GM21526 (cell line): ENCODE measurements at regions not wholly inside any gene's neighbourhood (a gene's known extent, or its start where the extent isn't known, plus 50 kb on each side); places are given as distances from the start of the nearest gene placed in this dataset.

Source experiments
- ATAC-seq: cut with Tn5 transposase; IDR thresholded peaks from one replicate; pipeline ENCODE4 v1.9.1; 2021; ENCODE audit warnings: moderate library complexity; ENCODE audit not compliant: unreplicated experiment, low FRiP score

DNA sequence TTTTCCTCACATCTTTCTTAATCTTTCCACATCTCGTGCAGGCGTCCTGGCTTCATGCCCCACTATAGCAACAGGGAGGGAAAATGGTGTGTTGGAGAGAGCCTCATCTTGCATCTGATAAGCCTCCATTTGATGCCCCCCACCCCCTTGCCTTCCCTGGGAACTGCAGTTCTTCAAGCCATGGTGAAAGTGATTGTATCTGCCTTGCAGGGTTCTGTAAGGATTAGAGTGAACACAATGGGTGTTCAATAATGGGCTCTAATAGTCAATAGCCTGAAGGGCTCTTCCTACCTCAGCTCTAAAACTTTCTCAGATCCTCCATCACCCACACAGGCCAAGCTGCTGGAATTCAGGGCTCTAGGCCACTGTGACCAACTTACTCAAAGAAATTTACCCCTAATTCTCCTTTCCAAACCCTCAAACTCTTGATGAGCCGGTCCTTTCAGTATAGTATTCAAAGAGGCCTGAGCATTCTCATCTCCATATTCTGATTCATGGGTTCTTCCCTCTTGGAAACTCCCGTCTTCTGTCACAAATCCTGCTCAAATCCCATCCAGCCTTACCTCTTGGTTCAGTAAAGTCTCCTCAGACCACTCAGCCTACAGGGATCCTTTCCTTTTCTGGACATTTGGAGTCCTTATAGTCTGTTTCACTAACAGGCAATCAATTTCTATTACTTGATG is 128.3 kb upstream of the TRIM2 start:
- no peak for ATAC-seq

DNA sequence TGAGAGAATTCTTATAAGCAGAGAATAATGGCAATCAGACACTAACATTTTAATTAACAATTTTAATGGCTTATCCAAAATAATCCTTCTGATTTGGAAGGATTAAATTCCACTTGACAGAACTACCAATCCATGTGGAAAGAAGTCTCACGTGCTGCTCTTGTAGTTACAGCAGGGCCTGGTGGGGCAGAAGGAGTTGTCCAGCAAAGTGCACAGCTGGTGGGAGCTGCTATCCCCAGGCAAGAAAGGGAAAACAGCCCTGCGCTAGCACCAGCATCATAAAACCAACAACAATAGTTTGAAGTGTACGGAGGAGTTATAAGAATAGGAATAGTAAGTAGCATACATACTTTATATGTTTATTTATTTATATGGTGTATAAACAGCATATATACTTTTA is 127.4 kb upstream of the TRIM2 start:
- ATAC-seq: no peak

DNA sequence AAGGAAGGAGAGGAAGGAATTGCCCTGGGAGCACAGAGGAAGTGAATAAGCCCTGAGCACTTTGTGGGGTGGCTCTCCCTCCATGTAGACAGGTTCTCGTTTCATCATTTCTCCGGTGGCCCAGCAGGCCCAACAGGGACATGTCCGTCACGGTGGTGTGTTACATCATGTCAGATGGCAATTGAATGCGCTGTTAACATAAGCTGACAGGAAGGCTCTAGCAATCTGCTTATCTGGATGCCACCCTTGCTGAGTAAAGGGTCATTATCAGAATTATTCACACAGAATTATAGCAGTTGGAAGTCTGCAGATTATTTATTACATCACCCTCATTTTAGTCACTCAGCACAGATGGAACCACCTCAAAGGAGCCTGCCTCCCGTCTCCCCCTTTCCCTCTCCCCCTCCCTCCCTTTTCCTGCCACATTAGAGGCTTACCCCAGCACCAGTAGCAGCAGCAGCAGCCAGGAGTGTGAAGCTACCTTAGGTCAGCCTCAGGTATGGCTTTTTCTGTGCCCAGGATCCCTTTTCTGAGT is 124.3 kb upstream of the TRIM2 start:
- ATAC-seq: no peak

DNA sequence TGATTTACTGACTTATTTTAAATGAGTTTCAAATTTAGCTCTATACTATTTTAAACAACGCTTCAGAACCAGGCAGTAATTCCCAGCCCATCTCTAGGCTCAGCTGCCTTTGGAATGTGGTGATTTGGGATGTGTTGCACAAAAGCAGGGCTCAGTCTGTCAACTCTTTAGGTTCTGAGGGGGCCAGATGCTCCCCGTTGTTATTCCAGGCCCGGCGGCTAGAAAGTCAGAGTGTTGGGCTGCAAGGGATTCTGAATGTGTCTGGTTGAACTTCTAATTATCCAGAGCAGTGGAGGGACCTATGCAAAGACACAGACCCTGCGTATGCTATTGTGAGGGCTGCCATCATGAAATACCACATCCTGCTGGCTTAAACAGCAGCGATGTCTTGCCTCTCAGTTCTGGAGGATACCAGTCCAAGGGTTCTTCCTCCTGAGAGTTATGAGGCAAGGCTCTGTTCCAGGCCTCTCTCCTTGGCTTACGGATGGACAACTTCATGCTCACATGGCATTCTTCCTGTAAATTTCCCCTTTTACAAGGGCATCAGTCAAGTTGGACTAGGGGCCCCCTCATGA is 123.2 kb upstream of the TRIM2 start:
- ATAC-seq: no peak

DNA sequence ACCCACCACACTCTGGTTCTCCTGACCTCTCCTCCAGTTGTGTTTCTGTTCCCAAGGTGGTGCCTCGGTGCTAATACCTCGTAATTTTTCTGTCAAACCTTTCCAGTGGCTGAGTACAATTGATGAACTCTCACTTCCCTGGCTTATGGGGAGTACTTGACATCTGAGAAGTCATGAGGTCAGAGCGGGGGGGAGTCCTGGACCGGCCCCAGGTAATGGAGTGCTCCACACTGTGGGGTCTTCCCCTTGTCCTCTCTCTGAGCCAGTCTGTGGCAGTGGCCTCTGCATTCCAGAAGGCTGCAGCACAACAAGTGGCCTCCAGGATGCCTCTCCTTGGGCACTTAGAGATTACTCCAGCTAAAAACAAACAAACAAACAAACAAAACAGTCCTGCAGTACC is 122.5 kb upstream of the TRIM2 start:
- no peak for ATAC-seq

DNA sequence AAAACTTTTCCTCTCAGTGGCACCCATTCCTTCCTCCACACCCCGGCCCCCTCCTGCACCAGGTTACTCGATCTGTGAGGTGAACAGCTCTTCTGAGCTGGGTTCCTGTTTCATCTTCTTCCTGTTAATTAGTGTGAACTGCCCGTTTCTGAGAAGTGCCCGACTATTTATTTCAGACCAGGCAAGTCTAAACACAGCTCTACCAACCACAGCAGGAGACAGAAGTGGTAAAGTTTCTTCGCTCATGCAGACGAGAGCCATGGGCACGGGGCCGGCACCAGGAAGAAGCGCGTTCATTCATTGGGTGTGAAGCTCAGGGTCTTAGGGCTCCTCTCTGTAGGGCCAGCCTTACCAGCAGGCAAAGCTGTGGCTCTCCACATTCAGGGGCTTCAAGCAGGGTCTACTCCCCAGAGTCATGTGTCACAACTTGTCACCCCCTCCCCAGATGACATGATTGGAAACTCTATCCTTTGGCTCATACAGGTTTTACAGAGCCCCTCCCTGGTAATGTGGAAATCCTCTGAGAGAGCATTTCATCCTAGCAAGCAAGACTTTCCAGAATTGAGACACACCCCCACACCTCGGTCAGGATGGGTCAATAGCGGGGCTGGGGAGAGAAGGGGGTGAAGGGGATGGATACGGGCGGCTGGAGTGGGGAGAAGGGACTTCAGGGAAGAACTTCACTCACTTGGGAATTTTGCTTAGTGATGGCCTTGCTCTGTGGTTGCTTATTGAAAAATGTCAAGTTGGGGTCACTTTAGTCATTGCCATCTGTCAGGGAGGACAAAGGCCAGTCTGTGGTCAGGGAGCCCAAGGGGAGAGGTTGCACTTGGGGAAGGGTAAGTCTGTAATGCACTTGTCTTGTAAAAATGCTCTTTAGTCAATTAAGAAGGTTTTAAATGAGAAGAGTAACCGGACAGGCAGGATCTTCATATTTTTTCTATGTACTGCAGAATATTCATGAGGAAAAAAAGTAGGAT is 121.6 kb upstream of the TRIM2 start:
- ATAC-seq: no peak

DNA sequence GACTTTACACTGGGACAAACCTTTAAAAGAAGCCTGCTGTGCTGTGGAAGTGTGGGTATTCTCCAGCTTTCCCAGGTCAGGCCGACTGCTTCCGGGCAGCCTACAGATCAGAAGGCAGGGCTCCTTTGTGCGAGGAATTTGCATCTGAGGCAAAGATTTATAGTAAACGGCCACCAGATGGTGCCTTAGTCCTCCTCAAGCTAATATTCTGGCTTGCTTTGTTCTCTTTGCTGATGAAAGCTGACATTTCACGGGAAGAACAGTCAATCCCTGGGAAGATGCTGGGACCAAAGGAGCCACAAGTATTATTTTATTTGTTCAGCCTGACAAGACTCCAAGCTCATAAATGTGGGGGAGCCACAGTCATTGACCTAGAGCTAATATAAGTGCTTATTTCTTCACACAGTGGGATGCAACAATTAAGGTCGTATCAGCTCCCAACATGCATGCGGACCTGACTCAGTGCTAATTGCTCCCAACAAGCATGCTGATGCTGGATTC is 120.7 kb upstream of the TRIM2 start:
- peak; percentile 73 for ATAC-seq

DNA sequence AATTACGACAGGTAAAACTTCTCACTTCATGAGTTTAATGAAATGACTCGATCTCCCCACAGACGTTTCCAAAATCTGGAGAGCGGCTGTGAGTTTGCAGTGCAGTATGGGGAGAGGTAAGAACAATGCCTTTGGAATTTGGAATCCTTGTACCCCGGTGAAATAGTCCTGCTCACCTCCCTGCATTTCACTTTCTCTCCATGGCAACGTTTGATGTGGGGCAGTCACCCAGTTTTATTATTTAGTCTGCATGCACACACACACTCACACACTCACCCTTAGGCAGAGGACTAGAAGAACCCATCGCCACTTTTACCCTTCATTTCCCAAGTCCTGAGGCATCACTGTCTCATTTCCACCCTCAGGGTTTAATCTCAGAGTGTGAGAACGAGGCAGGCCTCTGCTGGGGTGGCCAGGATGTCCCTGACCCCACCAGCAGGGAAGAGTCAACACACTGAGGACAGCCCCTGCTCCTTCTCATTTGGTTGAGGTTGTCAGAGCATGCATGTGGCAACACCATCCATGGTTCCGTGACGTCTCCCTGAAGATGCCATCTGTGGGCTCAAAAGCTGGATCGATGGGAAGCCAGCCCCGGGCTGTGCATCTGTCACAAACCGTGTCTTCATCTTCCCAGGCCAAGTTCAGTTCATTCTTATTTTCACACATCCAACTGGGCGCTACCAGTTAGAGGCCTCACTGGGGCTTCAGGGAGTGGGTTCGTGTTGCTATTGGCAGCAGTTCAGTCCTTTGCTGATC is 119.8 kb upstream of the TRIM2 start:
- ATAC-seq: no peak

DNA sequence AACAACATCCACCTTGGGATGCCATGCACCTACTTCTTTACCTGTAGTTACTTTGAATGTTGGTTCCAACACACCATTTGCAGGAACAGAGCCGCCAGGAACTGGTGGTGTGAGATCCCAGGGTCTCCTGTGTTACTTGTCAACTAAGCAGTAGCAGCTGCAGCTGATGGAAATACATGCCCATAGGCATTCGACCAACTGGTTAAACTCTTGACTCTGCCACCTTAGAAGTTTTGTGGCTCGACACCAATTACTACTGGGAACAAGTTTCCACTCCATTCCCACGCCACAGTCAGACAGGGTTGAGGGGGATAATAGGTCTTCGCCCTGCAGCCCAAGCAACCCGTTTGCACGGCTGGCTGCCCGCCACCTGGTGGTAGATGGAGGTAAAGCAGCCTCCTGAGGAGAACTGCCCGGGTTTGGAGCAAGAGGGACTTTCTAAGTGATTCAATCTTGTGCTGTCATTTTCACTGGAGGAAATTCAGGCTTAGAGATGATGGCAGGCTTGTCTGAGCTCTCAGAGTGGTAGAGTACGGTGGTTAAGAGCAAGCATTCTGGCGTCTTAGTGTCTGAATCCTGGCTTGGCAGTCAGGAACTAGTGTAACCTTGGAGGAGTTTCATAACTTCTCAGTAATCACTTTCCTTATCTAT is 119.1 kb upstream of the TRIM2 start:
- peak; percentile 58 for ATAC-seq

DNA sequence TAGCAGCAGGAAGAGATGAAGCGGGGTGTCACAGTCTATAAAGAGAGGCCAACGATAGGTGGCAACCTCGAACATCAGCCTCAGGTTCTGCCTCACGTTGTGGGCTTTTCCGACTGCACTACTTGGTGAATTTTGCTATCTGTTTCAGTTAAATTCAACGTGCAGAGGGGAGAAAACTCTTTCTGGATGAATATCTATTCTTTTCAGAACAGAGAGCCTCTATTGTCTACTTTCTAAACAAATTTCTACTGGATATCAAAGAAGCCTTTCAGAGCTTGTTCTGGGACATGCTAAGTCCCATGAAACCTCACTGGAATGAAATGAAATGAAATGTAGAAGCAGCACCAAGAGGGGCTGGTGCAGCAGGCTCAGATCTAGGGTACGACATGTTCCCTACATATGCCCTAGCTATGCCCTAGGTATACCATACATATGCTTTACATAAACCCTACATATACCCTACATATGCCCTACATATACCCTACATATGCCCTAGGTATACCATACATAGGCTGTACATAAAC is 116.5 kb upstream of the TRIM2 start:
- no peak for ATAC-seq

DNA sequence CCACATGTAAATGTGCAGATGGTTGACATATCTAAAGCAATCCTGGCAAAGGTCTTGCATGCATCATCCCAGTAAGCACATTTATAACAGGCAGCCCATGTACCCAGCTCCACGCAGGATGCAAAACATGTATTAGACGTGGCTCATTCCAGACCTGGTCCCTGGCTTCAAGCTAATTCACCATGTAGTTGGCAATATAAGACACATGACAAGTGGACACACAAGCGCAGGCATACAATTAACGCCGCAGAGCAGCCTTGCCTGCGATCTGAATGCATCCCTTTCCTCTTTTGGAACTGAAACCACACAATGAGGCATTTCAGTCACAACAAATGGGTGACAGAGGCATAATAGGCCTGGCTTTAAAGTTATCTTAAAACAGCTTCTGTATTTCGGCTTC is 114.5 kb upstream of the TRIM2 start:
- ATAC-seq: no peak

DNA sequence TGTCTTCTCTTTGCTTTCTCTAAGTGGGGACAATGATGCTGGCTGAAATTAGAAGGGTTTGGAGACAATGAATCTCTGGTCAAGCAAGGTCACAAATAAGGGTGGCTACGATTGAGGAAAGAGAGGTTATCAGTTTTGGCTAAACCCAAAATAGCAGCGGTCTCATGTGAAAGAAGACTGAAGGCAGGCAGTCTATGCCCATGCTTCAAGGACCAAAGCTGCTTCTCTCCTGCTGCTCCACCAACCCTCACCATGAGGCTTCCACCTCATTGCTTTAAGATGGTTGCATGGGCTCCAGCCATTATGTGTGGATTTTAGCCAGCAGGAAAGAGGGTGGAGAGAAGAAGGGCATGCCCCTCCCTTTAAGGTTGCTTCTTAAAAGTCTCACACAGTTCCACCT is 114.1 kb upstream of the TRIM2 start:
- no peak for ATAC-seq

DNA sequence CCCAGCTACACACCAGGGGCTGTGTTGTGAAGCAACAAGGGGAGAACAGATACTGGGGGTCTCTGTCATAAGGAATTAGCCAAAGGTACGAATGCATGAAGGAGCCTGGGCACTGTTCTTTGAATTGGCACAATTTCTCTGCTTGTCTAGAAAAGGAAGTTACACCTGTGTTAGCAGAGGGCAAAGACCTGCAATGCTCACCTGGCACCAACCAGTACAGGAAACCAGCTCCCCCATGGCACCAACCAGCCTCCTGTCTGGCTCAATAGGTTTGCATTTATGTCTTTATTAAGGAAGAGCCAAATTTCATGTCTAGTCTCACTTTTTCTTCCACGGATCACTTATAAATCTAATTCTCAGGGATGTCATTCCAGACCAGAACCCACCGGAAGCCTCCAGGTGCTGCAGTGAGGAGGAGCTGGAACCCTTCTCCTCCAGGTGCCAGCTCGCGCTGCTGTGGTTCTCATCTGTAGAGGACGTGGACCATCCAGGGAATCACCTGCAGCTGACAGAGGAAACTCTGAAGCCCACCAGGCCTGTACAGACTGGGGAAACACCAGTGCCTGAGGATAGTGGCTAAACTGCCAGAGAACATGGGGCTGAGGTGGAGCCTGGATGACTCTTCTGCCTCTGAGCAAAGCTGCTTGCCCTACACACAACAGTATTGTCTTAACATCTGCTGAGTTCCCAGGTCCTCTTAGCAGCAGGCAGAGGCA is 113.4 kb upstream of the TRIM2 start:
- ATAC-seq: no peak

DNA sequence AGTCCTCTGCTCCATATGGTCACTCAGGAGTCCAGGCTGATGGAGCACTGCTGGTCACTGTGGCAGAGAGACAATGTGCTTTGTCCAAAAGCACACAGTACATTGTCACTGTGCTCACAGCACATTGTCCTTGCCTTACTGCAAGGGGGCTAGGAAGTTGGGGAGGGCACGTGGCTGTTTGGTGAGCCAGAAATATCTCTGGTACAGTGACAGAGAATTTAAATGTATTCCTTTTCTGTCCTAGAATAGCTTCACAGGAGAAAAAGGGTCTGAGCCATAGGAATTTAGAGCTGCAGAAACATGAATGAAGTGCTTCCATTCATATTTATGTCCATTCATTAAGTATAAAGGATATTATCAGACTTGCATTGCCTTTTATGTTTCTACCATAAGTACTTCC is 110.8 kb upstream of the TRIM2 start:
- ATAC-seq: no peak

DNA sequence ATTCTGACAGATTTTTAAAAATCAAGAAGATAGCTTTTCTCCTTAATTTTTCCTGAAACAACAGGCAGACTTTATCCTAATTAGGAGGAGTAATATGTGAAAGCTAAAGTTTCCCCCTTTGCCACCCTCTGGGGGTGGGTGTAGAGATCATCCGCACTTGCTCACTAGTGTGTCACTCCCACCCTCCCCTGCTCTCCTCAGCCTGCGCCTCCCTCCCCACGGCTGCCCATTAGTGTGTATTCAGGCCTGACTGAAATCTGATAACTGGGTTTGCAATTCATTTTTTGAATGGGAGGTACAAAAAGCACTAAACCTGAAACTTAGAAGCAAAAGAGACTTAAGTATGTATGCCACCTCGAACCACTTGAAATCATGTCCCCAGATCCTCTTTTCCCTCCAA is 110.4 kb upstream of the TRIM2 start:
- ATAC-seq: no peak

DNA sequence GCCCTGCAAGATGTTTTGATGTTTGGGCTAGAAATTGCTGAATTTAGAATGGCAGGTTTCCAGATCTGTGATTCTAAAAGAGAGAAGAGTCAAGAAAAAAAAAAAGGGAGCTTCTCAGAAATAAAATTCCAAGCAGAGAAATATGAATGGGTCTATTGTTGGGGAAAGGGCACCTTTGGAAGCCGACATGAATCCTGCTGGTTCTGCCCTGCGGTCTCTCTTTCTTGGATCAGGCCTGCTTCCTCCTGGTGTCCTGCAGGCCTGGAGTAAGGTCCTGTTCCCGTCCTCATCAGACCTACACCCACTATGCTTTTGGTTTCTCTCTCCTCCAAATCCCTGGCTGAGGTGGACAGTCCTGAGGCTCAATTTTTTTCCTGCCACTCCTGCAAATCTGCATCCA is 109.8 kb upstream of the TRIM2 start:
- ATAC-seq: no peak

DNA sequence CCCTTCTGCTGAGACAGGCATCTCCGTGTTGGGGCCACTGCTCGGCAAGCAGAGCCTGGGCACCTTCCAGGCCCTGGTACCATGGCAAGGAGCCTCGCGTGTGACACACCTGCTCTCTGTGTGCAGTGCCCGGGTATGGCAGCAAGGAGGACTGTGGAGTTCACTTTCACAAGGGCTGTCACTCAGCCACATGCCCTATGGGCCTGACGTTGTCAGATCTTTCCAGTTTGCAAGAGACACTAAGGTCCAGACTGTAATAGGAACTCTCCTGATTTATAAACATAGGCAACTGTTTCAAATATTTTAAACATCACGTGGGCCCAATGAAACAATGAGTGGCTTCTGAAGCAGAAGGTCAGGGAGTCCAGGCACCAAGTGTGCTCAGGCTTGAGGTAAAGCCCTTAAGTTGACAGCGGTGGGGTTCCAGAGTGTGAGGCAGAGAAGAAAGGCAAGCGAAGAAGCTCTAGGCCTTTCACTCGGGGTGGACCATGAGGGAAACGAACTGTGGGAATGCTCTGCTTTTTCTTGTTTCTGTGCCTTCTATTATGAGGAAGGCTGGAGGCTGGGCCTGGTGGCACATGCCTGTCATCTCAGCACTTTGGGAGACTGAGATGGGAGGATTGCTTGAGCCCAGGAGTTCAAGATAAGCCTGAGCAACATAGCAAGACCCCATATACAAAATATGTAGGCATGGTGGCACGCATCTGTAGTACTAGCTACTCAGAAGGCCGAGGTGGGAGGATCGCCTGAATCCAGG is 108.6 kb upstream of the TRIM2 start:
- no peak for ATAC-seq

DNA sequence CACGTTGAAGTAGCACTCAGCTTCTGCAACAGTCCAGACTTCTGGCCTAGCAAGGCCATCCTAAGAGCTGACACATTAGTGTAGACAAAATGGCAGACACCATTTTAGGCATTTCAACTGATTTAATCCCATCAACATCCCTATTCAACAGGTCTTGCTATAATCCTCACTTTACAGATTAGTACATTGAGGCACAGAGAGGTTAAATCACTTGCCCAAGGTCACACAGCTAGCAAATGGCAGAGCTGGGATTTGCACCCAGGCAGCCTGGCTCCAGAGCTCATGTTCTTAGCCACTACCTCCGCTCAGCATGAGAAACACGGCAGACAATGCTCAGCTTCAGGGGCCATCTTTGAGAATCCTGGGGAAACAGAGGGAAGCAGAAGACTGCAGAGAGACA is 107.9 kb upstream of the TRIM2 start:
- no peak for ATAC-seq
